SK-N-SH (cell line): ENCODE measurements at regions not wholly inside any gene's neighbourhood (a gene's known extent, or its start where the extent isn't known, plus 50 kb on each side); places are given as distances from the start of the nearest gene placed in this dataset.

Source experiments
- CTCF ChIA-PET: fragments of 300-600, 350-600 bp; formaldehyde crosslinking; extraction: SDS; loops from one replicate; lab custom pipeline; 2021; lab: Yijun Ruan, JAX
- POLR2A ChIA-PET: fragments of 350-600 bp; sonication (Branson Sonifier 250); formaldehyde crosslinking; extraction: SDS; loops from one replicate; lab custom pipeline; 2020; ENCODE audit warnings: antibody characterized with exemption, inconsistent platforms; lab: Yijun Ruan, JAX
- DNase-seq: peaks from one replicate; pipeline ENCODE4 v3.0.0; 2012
- H2AFZ ChIP-seq: fragments of 200-600 bp; sonication (generic); 2 replicates; pipeline ENCODE4 v1.8.1; 2016; ENCODE audit warnings: antibody characterized with exemption, mild to moderate bottlenecking, low read depth
- H3F3A ChIP-seq: fragments of 200-600 bp; sonication (generic); replicated peaks from 2 replicates; pipeline ENCODE3; 2016; ENCODE audit warnings: antibody characterized with exemption, mild to moderate bottlenecking; ENCODE audit not compliant: insufficient read depth
- H3K27ac ChIP-seq, 2 experiments: fragments of 200-500 bp in 1 of 2; fragments of 200-600 bp in 1 of 2; sonication (Bioruptor generic) in 1 of 2; sonication (generic), shearing (Covaris generic) in 1 of 2; 2 replicates each; pipeline versions ENCODE4 v1.5.1 to v1.6.1; 2014 to 2016; ENCODE audit warnings: low read depth in 2 of 2, inconsistent platforms in 1 of 2, low read length in 1 of 2, mild to moderate bottlenecking in 1 of 2, mixed read lengths in 1 of 2
- H3K27me3 ChIP-seq: fragments of 200-600 bp; sonication (generic), shearing (Covaris generic); 2 replicates; pipeline ENCODE4 v1.6.1; 2016; ENCODE audit warnings: mixed run types; ENCODE audit not compliant: insufficient read depth
- H3K36me3 ChIP-seq, 2 experiments: fragments of 200-500 bp in 1 of 2; fragments of 200-600 bp in 1 of 2; sonication (Bioruptor generic) in 1 of 2; sonication (generic) in 1 of 2; replicated peaks in 1 of 2; 2 replicates each; pipeline versions ENCODE3 to v1.5.1; 2014 to 2016; ENCODE audit warnings: low read length in 1 of 2, mild to moderate bottlenecking in 1 of 2; ENCODE audit not compliant: insufficient read depth in 2 of 2, control insufficient read depth in 1 of 2
- H3K4me1 ChIP-seq, 2 experiments: fragments of 200-500 bp in 1 of 2; fragments of 200-600 bp in 1 of 2; sonication (Bioruptor generic) in 1 of 2; sonication (generic), shearing (Covaris generic) in 1 of 2; 2 replicates each; pipeline versions ENCODE4 v1.5.1 to v1.6.1; 2014 to 2016; ENCODE audit warnings: low read depth in 1 of 2, low read length in 1 of 2, mixed run types in 1 of 2; ENCODE audit not compliant: insufficient read depth in 2 of 2, control insufficient read depth in 1 of 2
- H3K4me2 ChIP-seq: fragments of 200-600 bp; sonication (generic), shearing (Covaris generic); 2 replicates; pipeline ENCODE4 v1.6.1; 2017; ENCODE audit warnings: mixed run types
- H3K4me3 ChIP-seq, 2 experiments: fragments of 200-500 bp in 1 of 2; fragments of 200-600 bp in 1 of 2; sonication (Bioruptor generic) in 1 of 2; sonication (generic), shearing (Covaris generic) in 1 of 2; 2 replicates each; pipeline versions ENCODE4 v1.5.1 to v1.8.1; 2014 to 2016; ENCODE audit warnings: low read depth in 2 of 2, inconsistent platforms in 1 of 2, low read length in 1 of 2, mild to moderate bottlenecking in 1 of 2, mixed read lengths in 1 of 2, moderate library complexity in 1 of 2
- H3K79me2 ChIP-seq: fragments of 200-600 bp; sonication (generic); 2 replicates; pipeline ENCODE4 v1.8.1; 2017; ENCODE audit warnings: mild to moderate bottlenecking; ENCODE audit not compliant: insufficient read depth
- H3K9ac ChIP-seq: fragments of 200-600 bp; sonication (generic); 2 replicates; pipeline ENCODE4 v1.6.1; 2017; ENCODE audit warnings: mixed run types
- H3K9me2 ChIP-seq: fragments of 200-600 bp; sonication (generic); 2 replicates; pipeline ENCODE4 v1.6.1; 2017; ENCODE audit warnings: mixed run types
- H3K9me3 ChIP-seq: fragments of 200-600 bp; sonication (generic); 2 replicates; pipeline ENCODE4 v1.6.1; 2017; ENCODE audit warnings: mixed run types, mild to moderate bottlenecking, moderate library complexity
- H4K20me1 ChIP-seq: fragments of 200-600 bp; sonication (generic); 2 replicates; pipeline ENCODE4 v1.6.1; 2017; ENCODE audit warnings: mild to moderate bottlenecking, mixed run types; ENCODE audit not compliant: insufficient read depth
- EP300 ChIP-seq, 2 experiments: IDR thresholded peaks; 2 replicates each; pipeline versions ENCODE4 v1.4.0 to v1.6.1; 2012; ENCODE audit warnings: borderline replicate concordance in 1 of 2, low read depth in 1 of 2, low read length in 1 of 2
- FOSL2 ChIP-seq: IDR thresholded peaks from 2 replicates; pipeline ENCODE4 v1.4.0; 2012; ENCODE audit warnings: low read depth, mild to moderate bottlenecking, moderate library complexity, borderline replicate concordance
- FOXJ3 ChIP-seq: sonication (generic); formaldehyde crosslinking; IDR thresholded peaks from 2 replicates; pipeline ENCODE4 v1.5.1; 2020; ENCODE audit warnings: mild to moderate bottlenecking, missing genetic modification reagents
- GATA2 ChIP-seq: sonication (generic); formaldehyde crosslinking; IDR thresholded peaks from 2 replicates; pipeline ENCODE4 v1.5.0; 2020; ENCODE audit warnings: mild to moderate bottlenecking, missing genetic modification reagents
- JUND ChIP-seq: IDR thresholded peaks from 2 replicates; pipeline ENCODE4 v1.4.0; 2012
- MXI1 ChIP-seq: IDR thresholded peaks from 2 replicates; pipeline ENCODE4 v1.6.1; 2012; ENCODE audit warnings: mild to moderate bottlenecking, low read depth, low read length, improper control_type of control experiment
- NFIC ChIP-seq: IDR thresholded peaks from 2 replicates; pipeline ENCODE4 v1.4.0; 2012; ENCODE audit warnings: borderline replicate concordance
- RAD21 ChIP-seq: IDR thresholded peaks from 2 replicates; pipeline ENCODE4 v1.6.1; 2012; ENCODE audit warnings: mild to moderate bottlenecking, low read length
- SIN3A ChIP-seq: IDR thresholded peaks from 2 replicates; pipeline ENCODE4 v1.6.1; 2012; ENCODE audit warnings: low read depth, mild to moderate bottlenecking, low read length, moderate library complexity, borderline replicate concordance
- SMC3 ChIP-seq: IDR thresholded peaks from 2 replicates; pipeline ENCODE4 v1.6.1; 2012; ENCODE audit warnings: low read depth, low read length, improper control_type of control experiment
- TAF1 ChIP-seq: IDR thresholded peaks from 2 replicates; pipeline ENCODE4 v1.6.1; 2012; ENCODE audit warnings: low read depth, mild to moderate bottlenecking, low read length, moderate library complexity, borderline replicate concordance
- TCF12 ChIP-seq: IDR thresholded peaks from 2 replicates; pipeline ENCODE4 v1.4.0; 2012
- YY1 ChIP-seq: IDR thresholded peaks from 2 replicates; pipeline ENCODE4 v1.4.0; 2012; ENCODE audit warnings: low read depth, mild to moderate bottlenecking
- WGBS: methylation state at CpG from one replicate; pipeline ENCODE4 v1.1.6; 2017; ENCODE audit warnings: low lambda C conversion rate; 5-methylcytosine and 5-hydroxymethylcytosine counted together
- TF ChIP-seq, protein P1 (sequence below): IDR thresholded peaks from 2 replicates; pipeline ENCODE4 v1.4.0; 2012; ENCODE audit warnings: low read depth, borderline replicate concordance
- TF ChIP-seq, protein P2 (sequence below): fragments of 150-350 bp; IDR thresholded peaks from 2 replicates; pipeline ENCODE4 v1.6.1; 2016; ENCODE audit warnings: mild to moderate bottlenecking, low read depth, low read length
- TF ChIP-seq, protein P3 (sequence below): fragments of 200-600 bp; sonication (generic); IDR thresholded peaks from 2 replicates; pipeline ENCODE4 v1.6.1; 2017; ENCODE audit warnings: antibody characterized with exemption, mild to moderate bottlenecking, moderate library complexity
- TF ChIP-seq, protein P4 (sequence below): IDR thresholded peaks from 2 replicates; pipeline ENCODE4 v1.4.0; 2012; ENCODE audit warnings: low read depth, borderline replicate concordance
- TF ChIP-seq, protein P5 (sequence below): fragments of 150-350 bp; IDR thresholded peaks from 2 replicates; pipeline ENCODE4 v1.6.1; 2017; ENCODE audit warnings: antibody characterized with exemption, low read length, low read depth, borderline replicate concordance
- TF ChIP-seq, protein P6 (sequence below): IDR thresholded peaks from 2 replicates; pipeline ENCODE4; 2012

DNA sequence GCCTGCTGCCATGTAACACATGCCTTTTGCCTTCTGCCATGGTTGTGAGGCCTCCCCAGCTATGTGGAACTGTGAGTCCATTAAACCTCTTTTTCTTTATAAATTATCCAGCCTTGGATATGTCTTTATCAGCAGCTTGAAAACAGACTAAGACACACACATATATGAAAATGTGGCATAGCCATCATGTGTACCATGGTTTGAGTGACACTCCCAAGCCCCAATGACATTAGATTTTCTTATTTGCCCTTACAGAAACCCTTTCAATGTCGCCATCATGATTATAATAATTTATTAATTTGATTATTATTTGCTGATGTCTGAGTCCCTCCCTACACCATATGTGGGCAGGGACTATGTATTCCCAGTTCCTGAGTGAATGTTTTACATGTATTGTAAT is 63.5 kb upstream of the FGGY start (continued):
- TF ChIP-seq, protein P1, sequence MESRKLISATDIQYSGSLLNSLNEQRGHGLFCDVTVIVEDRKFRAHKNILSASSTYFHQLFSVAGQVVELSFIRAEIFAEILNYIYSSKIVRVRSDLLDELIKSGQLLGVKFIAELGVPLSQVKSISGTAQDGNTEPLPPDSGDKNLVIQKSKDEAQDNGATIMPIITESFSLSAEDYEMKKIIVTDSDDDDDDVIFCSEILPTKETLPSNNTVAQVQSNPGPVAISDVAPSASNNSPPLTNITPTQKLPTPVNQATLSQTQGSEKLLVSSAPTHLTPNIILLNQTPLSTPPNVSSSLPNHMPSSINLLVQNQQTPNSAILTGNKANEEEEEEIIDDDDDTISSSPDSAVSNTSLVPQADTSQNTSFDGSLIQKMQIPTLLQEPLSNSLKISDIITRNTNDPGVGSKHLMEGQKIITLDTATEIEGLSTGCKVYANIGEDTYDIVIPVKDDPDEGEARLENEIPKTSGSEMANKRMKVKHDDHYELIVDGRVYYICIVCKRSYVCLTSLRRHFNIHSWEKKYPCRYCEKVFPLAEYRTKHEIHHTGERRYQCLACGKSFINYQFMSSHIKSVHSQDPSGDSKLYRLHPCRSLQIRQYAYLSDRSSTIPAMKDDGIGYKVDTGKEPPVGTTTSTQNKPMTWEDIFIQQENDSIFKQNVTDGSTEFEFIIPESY: no peak
- TF ChIP-seq FOXJ3: no peak
- no peak for TF ChIP-seq SIN3A
- TF ChIP-seq, protein P2, sequence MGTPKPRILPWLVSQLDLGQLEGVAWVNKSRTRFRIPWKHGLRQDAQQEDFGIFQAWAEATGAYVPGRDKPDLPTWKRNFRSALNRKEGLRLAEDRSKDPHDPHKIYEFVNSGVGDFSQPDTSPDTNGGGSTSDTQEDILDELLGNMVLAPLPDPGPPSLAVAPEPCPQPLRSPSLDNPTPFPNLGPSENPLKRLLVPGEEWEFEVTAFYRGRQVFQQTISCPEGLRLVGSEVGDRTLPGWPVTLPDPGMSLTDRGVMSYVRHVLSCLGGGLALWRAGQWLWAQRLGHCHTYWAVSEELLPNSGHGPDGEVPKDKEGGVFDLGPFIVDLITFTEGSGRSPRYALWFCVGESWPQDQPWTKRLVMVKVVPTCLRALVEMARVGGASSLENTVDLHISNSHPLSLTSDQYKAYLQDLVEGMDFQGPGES: no peak

DNA sequence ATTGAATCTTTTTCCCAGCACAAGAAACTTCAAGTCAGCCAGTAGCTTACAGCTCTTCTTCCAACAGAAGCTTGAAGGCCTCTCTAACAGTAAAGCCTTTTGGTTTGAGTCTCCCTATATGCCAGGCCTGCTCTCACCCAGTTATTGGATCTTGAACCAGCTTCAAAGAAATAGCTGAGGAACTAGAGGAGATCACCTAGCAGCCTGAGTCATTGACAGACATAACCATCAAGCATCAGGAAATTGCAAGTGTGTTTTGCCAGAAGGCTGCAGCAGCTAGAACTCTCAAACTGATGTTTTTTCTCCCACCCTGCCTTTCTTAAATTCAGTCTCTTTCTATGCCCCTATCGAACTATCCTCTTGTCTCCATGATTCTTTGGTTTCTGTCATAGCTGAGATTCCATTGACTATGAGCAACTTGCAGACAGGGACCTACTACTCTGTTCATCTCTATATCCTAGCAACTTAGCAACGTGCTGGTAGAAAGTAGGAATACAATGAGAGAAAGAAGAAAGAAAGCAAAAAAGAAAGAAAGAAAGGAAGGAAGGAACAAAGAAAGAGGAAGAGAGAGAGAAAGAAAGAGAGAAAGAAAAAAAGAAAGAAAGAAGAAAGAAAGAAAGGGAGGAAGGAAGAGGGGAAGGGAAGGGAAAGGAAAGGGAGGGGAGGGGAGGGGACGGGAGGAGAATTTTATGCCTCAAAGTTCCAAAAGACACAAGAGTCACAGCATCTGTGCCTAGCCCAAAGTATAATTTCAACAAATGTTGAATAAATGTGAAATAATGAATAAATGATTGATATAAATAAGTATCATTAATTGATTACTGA is 60.0 kb upstream of the FGGY start:
- no peak overlapping the region for H3K27ac ChIP-seq
- TF ChIP-seq SMC3 (no peak), EP300 (IDR thresholded peaks at IDR 0.05; ENCODE audit: borderline replicate concordance in 1 of 2, low read depth in 1 of 2, low read length in 1 of 2) (no peak), FOXJ3 (no peak), TAF1 (no peak), JUND (no peak), MXI1 (no peak), NFIC (no peak), FOSL2 (no peak), YY1 (no peak), RAD21 (no peak), TCF12 (no peak), GATA2 (CRISPR knock-in tag) (no peak)
- TF ChIP-seq, protein P3, sequence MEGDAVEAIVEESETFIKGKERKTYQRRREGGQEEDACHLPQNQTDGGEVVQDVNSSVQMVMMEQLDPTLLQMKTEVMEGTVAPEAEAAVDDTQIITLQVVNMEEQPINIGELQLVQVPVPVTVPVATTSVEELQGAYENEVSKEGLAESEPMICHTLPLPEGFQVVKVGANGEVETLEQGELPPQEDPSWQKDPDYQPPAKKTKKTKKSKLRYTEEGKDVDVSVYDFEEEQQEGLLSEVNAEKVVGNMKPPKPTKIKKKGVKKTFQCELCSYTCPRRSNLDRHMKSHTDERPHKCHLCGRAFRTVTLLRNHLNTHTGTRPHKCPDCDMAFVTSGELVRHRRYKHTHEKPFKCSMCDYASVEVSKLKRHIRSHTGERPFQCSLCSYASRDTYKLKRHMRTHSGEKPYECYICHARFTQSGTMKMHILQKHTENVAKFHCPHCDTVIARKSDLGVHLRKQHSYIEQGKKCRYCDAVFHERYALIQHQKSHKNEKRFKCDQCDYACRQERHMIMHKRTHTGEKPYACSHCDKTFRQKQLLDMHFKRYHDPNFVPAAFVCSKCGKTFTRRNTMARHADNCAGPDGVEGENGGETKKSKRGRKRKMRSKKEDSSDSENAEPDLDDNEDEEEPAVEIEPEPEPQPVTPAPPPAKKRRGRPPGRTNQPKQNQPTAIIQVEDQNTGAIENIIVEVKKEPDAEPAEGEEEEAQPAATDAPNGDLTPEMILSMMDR: no peak
- TF ChIP-seq, protein P4, sequence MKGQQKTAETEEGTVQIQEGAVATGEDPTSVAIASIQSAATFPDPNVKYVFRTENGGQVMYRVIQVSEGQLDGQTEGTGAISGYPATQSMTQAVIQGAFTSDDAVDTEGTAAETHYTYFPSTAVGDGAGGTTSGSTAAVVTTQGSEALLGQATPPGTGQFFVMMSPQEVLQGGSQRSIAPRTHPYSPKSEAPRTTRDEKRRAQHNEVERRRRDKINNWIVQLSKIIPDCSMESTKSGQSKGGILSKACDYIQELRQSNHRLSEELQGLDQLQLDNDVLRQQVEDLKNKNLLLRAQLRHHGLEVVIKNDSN: no peak
- TF ChIP-seq, protein P5, sequence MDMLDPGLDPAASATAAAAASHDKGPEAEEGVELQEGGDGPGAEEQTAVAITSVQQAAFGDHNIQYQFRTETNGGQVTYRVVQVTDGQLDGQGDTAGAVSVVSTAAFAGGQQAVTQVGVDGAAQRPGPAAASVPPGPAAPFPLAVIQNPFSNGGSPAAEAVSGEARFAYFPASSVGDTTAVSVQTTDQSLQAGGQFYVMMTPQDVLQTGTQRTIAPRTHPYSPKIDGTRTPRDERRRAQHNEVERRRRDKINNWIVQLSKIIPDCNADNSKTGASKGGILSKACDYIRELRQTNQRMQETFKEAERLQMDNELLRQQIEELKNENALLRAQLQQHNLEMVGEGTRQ: no peak
- TF ChIP-seq, protein P2: no peak
- TF ChIP-seq, protein P6, sequence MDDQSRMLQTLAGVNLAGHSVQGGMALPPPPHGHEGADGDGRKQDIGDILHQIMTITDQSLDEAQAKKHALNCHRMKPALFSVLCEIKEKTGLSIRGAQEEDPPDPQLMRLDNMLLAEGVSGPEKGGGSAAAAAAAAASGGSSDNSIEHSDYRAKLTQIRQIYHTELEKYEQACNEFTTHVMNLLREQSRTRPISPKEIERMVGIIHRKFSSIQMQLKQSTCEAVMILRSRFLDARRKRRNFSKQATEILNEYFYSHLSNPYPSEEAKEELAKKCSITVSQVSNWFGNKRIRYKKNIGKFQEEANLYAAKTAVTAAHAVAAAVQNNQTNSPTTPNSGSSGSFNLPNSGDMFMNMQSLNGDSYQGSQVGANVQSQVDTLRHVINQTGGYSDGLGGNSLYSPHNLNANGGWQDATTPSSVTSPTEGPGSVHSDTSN: no peak
- TF ChIP-seq, all 33 proteins: peak for 0
- Histone ChIP-seq H4K20me1 (no peaks in the 10 kb centered on the region), H3F3A (no peaks in the 10 kb centered on the region), H3K27me3 (no peaks in the 10 kb centered on the region), H3K36me3 (no peaks in the 10 kb centered on the region), H3K79me2 (no peaks in the 10 kb centered on the region), H3K4me3 (no peak overlapping the region), H3K9me2 (no peaks in the 10 kb centered on the region), H3K4me2 (no peak overlapping the region), H2AFZ (peak overlapping the region; percentile 14; the same call in 1 of the 2 replicates), H3K9ac (no peak overlapping the region), H3K4me1 (peaks cover 0 to 6% of the 10 kb centered on the region in 2 experiments; a peak in 1 of 4 replicates), H3K9me3 (no peaks in the 10 kb centered on the region)
- no peak for DNase-seq
- ChIA-PET POLR2A (no interaction called here), CTCF (no interaction called here)
- 81% methylated on average over 3 of the region's 3 CpGs for WGBS
